ENCODE measurements at regions not wholly inside any gene's neighbourhood (a gene's known extent, or its start where the extent isn't known, plus 50 kb on each side); places are given as distances from the start of the nearest gene placed in this dataset.
"Not testable (repeated sequence)": the region's sequence is repeated elsewhere in the genome, so short reads cannot be mapped to it uniquely, and the experiment has no call there.

- H3K4me1 ChIP-seq (ENCODE audit: control insufficient read depth in 2 of 2, insufficient read depth in 2 of 2, low read length in 1 of 2), result peaks cover 2 to 5% of the 10 kb centered on the region in 2 donors
- WGBS, 2 donors, result 40 to 42% methylated on average over 5 of the region's 5 CpGs
These were observed 266.7 kb upstream of the ATP10A start for GRCh38 chr15:26129852-26130251.

GRCh38 chr15:26128611-26129140, 265.5 kb upstream of the ATP10A start:
- H3K27ac ChIP-seq (ENCODE audit: low read depth in 2 of 2, low read length in 1 of 2), result no peak overlapping the region
- H3K4me1 ChIP-seq (ENCODE audit: control insufficient read depth in 2 of 2, insufficient read depth in 2 of 2, low read length in 1 of 2), result peaks cover 2 to 5% of the 10 kb centered on the region in 2 donors
- H3K4me3 ChIP-seq (ENCODE audit: low read depth in 1 of 2, low read length in 2 of 2), result no peak overlapping the region
- H3K36me3 ChIP-seq (ENCODE audit: control insufficient read depth in 2 of 2, insufficient read depth in 2 of 2, low read length in 1 of 2), result no peaks in the 10 kb centered on the region
- no peaks in the 10 kb centered on the region for H3K27me3 ChIP-seq (ENCODE audit: control insufficient read depth in 1 of 2, insufficient read depth in 2 of 2, low read length in 2 of 2)
- H3K9me3 ChIP-seq (ENCODE audit: control insufficient read depth in 2 of 2, insufficient read depth in 1 of 2, low read depth in 1 of 2, low read length in 1 of 2), result no peaks in the 10 kb centered on the region
- WGBS, 2 donors, result 72 to 84% methylated on average over 7 of the region's 7 CpGs

More at GRCh38 chr15:26129852-26130251, 266.7 kb upstream of the ATP10A start:
- Histone ChIP-seq H3K36me3 (ENCODE audit: control insufficient read depth in 2 of 2, insufficient read depth in 2 of 2, low read length in 1 of 2) (no peaks in the 10 kb centered on the region), H3K27ac (ENCODE audit: low read depth in 2 of 2, low read length in 1 of 2) (no peak overlapping the region), H3K9me3 (ENCODE audit: control insufficient read depth in 2 of 2, insufficient read depth in 1 of 2, low read depth in 1 of 2, low read length in 1 of 2) (no peaks in the 10 kb centered on the region), H3K4me3 (ENCODE audit: low read depth in 1 of 2, low read length in 2 of 2) (no peak overlapping the region), H3K27me3 (ENCODE audit: control insufficient read depth in 1 of 2, insufficient read depth in 2 of 2, low read length in 2 of 2) (no peaks in the 10 kb centered on the region)

GRCh38 chr15:26126819-26127387, 263.8 kb upstream of the ATP10A start:
- H3K4me3 ChIP-seq (ENCODE audit: low read depth in 1 of 2, low read length in 2 of 2), result no peak overlapping the region
- no peak overlapping the region for H3K27ac ChIP-seq (ENCODE audit: low read depth in 2 of 2, low read length in 1 of 2)
- 78 to 84% methylated on average over 3 of the region's 3 CpGs for WGBS, 2 donors
- no peaks in the 10 kb centered on the region for H3K27me3 ChIP-seq (ENCODE audit: control insufficient read depth in 1 of 2, insufficient read depth in 2 of 2, low read length in 2 of 2)
- H3K9me3 ChIP-seq (ENCODE audit: control insufficient read depth in 2 of 2, insufficient read depth in 1 of 2, low read depth in 1 of 2, low read length in 1 of 2), result no peaks in the 10 kb centered on the region
- H3K4me1 ChIP-seq (ENCODE audit: control insufficient read depth in 2 of 2, insufficient read depth in 2 of 2, low read length in 1 of 2), result peaks cover 2 to 5% of the 10 kb centered on the region in 2 donors
- H3K36me3 ChIP-seq (ENCODE audit: control insufficient read depth in 2 of 2, insufficient read depth in 2 of 2, low read length in 1 of 2), result no peaks in the 10 kb centered on the region

GRCh38 chr15:26126070-26126469, 262.9 kb upstream of the ATP10A start:
- Histone ChIP-seq H3K4me1 (ENCODE audit: control insufficient read depth in 2 of 2, insufficient read depth in 2 of 2, low read length in 1 of 2) (peaks cover 2 to 5% of the 10 kb centered on the region in 2 donors), H3K9me3 (ENCODE audit: control insufficient read depth in 2 of 2, insufficient read depth in 1 of 2, low read depth in 1 of 2, low read length in 1 of 2) (no peaks in the 10 kb centered on the region), H3K4me3 (ENCODE audit: low read depth in 1 of 2, low read length in 2 of 2) (no peak overlapping the region), H3K27me3 (ENCODE audit: control insufficient read depth in 1 of 2, insufficient read depth in 2 of 2, low read length in 2 of 2) (no peaks in the 10 kb centered on the region), H3K27ac (ENCODE audit: low read depth in 2 of 2, low read length in 1 of 2) (no peak overlapping the region), H3K36me3 (ENCODE audit: control insufficient read depth in 2 of 2, insufficient read depth in 2 of 2, low read length in 1 of 2) (no peaks in the 10 kb centered on the region)
- 29 to 34% methylated on average over 6 of the region's 6 CpGs for WGBS, 2 donors

GRCh38 chr15:26125664-26126063, 262.5 kb upstream of the ATP10A start:
- H3K27me3 ChIP-seq (ENCODE audit: control insufficient read depth in 1 of 2, insufficient read depth in 2 of 2, low read length in 2 of 2), result no peaks in the 10 kb centered on the region
- no peak overlapping the region for H3K27ac ChIP-seq (ENCODE audit: low read depth in 2 of 2, low read length in 1 of 2)
- H3K9me3 ChIP-seq (ENCODE audit: control insufficient read depth in 2 of 2, insufficient read depth in 1 of 2, low read depth in 1 of 2, low read length in 1 of 2), result no peaks in the 10 kb centered on the region
- WGBS, 2 donors, result 53 to 65% methylated on average over 12 of the region's 12 CpGs
- H3K4me3 ChIP-seq (ENCODE audit: low read depth in 1 of 2, low read length in 2 of 2), result peak overlapping the region in 1 of 2 donors; percentile 3
- no peaks in the 10 kb centered on the region for H3K36me3 ChIP-seq (ENCODE audit: control insufficient read depth in 2 of 2, insufficient read depth in 2 of 2, low read length in 1 of 2)
- H3K4me1 ChIP-seq (ENCODE audit: control insufficient read depth in 2 of 2, insufficient read depth in 2 of 2, low read length in 1 of 2), result peaks cover 2 to 5% of the 10 kb centered on the region in 2 donors

GRCh38 chr15:26119322-26119721, 256.2 kb upstream of the ATP10A start:
- Histone ChIP-seq H3K27me3 (ENCODE audit: control insufficient read depth in 1 of 2, insufficient read depth in 2 of 2, low read length in 2 of 2) (no peaks in the 10 kb centered on the region), H3K27ac (ENCODE audit: low read depth in 2 of 2, low read length in 1 of 2) (no peak overlapping the region), H3K4me3 (ENCODE audit: low read depth in 1 of 2, low read length in 2 of 2) (no peak overlapping the region), H3K36me3 (ENCODE audit: control insufficient read depth in 2 of 2, insufficient read depth in 2 of 2, low read length in 1 of 2) (no peaks in the 10 kb centered on the region), H3K9me3 (ENCODE audit: control insufficient read depth in 2 of 2, insufficient read depth in 1 of 2, low read depth in 1 of 2, low read length in 1 of 2) (no peaks in the 10 kb centered on the region), H3K4me1 (ENCODE audit: control insufficient read depth in 2 of 2, insufficient read depth in 2 of 2, low read length in 1 of 2) (peaks cover 0 to 3% of the 10 kb centered on the region in 2 donors)
- 89 to 90% methylated on average over 6 of the region's 6 CpGs for WGBS, 2 donors

- WGBS, 2 donors, result 41 to 51% methylated on average over 9 of the region's 9 CpGs
- Histone ChIP-seq H3K27ac (ENCODE audit: low read depth in 2 of 2, low read length in 1 of 2) (no peak overlapping the region), H3K36me3 (ENCODE audit: control insufficient read depth in 2 of 2, insufficient read depth in 2 of 2, low read length in 1 of 2) (no peaks in the 10 kb centered on the region), H3K27me3 (ENCODE audit: control insufficient read depth in 1 of 2, insufficient read depth in 2 of 2, low read length in 2 of 2) (no peaks in the 10 kb centered on the region), H3K4me1 (ENCODE audit: control insufficient read depth in 2 of 2, insufficient read depth in 2 of 2, low read length in 1 of 2) (peaks cover 0 to 3% of the 10 kb centered on the region in 2 donors), H3K4me3 (ENCODE audit: low read depth in 1 of 2, low read length in 2 of 2) (no peak overlapping the region), H3K9me3 (ENCODE audit: control insufficient read depth in 2 of 2, insufficient read depth in 1 of 2, low read depth in 1 of 2, low read length in 1 of 2) (peaks cover 0 to 2% of the 10 kb centered on the region in 2 donors)
These were observed 252.3 kb upstream of the ATP10A start for GRCh38 chr15:26115229-26115943.

GRCh38 chr15:26114128-26114527, 251.0 kb upstream of the ATP10A start:
- 80 to 84% methylated on average over 8 of the region's 8 CpGs for WGBS, 2 donors
- H3K4me3 ChIP-seq (ENCODE audit: low read depth in 1 of 2, low read length in 2 of 2); H3K9me3 ChIP-seq (ENCODE audit: control insufficient read depth in 2 of 2, insufficient read depth in 1 of 2, low read depth in 1 of 2, low read length in 1 of 2); H3K36me3 ChIP-seq (ENCODE audit: control insufficient read depth in 2 of 2, insufficient read depth in 2 of 2, low read length in 1 of 2); H3K27me3 ChIP-seq (ENCODE audit: control insufficient read depth in 1 of 2, insufficient read depth in 2 of 2, low read length in 2 of 2); H3K4me1 ChIP-seq (ENCODE audit: control insufficient read depth in 2 of 2, insufficient read depth in 2 of 2, low read length in 1 of 2); H3K27ac ChIP-seq (ENCODE audit: low read depth in 2 of 2, low read length in 1 of 2): not testable (repeated sequence)

- Histone ChIP-seq H3K4me3 (ENCODE audit: low read depth in 1 of 2, low read length in 2 of 2) (no peak overlapping the region), H3K4me1 (ENCODE audit: control insufficient read depth in 2 of 2, insufficient read depth in 2 of 2, low read length in 1 of 2) (peaks cover 0 to 3% of the 10 kb centered on the region in 2 donors), H3K9me3 (ENCODE audit: control insufficient read depth in 2 of 2, insufficient read depth in 1 of 2, low read depth in 1 of 2, low read length in 1 of 2) (peaks cover 0 to 2% of the 10 kb centered on the region in 2 donors), H3K27me3 (ENCODE audit: control insufficient read depth in 1 of 2, insufficient read depth in 2 of 2, low read length in 2 of 2) (no peaks in the 10 kb centered on the region), H3K27ac (ENCODE audit: low read depth in 2 of 2, low read length in 1 of 2) (no peak overlapping the region), H3K36me3 (ENCODE audit: control insufficient read depth in 2 of 2, insufficient read depth in 2 of 2, low read length in 1 of 2) (no peaks in the 10 kb centered on the region)
- whole genome bisulfite sequencing, 2 donors, result 73 to 83% methylated on average over 10 of the region's 10 CpGs
These were observed 250.2 kb upstream of the ATP10A start for GRCh38 chr15:26113296-26113695.
